H54 (cell line): ENCODE measurements at regions not wholly inside any gene's neighbourhood (a gene's known extent, or its start where the extent isn't known, plus 50 kb on each side); places are given as distances from the start of the nearest gene placed in this dataset.

ENCODE experiments used
- DNase-seq: peaks from one replicate; pipeline ENCODE4 v3.0.0; 2011; ENCODE audit warnings: low spot score, mixed read lengths; ENCODE audit not compliant: insufficient read length
- FAIRE-seq: peaks from 3 replicates; lab custom pipeline; 2011; peaks lifted over from hg19 to GRCh38; lab: Jason Lieb, UNC
- POLR2A ChIP-seq: IDR thresholded peaks from 2 replicates; pipeline ENCODE4 v1.6.1; 2011; ENCODE audit warnings: low read depth, mild to moderate bottlenecking, low read length

DNA sequence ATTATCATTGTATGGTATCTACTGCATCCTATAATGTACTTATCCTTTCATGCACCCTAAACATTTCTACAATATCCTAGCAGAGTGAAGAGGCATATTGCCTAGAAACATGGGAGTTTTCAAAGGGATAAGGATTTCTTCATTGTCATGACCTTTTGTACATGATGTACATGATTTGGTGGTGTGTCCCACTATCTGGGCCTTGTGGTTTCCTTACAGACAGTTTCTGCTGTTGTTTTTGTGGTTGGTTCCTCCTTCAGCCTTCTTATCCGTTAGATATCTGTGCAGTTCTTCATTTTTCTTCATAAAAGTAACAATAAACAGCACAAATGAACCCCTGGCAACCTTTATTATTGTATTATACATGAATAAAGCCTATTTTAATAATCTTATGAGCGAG lies 70.4 kb upstream of the BACH1 start:
- no peak for TF ChIP-seq POLR2A
- DNase-seq (no peak), FAIRE-seq (no peak)

DNA sequence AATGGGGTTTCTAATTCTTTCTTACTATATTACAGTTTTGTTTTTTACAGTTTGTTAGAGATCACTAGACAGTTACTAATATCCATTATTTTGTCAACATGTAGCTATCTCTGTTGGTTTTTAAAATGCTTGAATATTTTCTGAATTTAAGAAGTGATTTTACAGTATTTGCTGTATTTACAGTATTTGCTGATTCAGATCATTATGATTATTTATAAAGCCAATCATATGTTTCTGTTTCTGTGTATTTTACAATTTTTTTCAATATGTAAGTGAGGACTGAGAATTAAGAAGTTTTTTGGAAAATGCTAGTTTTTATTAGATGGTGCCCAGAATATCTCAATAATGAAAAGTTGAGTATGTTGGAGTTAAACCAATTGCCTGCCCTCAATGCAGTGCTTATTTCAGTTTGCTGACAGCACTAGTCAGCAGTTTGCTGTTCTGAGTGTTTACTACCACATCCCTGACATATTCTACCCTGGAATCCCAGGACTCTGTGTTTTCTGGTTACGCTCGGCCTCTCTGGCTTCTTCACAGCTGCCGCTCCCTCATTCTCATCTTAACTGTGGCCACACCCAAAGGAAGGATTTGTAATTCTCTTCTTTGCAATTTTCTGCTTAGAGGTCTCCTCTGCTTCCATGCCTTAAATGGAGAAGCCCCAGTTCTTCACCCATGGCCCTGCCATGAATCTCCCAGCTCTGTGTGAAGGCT lies 68.0 kb upstream of the BACH1 start:
- DNase-seq (no peak), FAIRE-seq (no peak)
- TF ChIP-seq POLR2A = no peak

DNA sequence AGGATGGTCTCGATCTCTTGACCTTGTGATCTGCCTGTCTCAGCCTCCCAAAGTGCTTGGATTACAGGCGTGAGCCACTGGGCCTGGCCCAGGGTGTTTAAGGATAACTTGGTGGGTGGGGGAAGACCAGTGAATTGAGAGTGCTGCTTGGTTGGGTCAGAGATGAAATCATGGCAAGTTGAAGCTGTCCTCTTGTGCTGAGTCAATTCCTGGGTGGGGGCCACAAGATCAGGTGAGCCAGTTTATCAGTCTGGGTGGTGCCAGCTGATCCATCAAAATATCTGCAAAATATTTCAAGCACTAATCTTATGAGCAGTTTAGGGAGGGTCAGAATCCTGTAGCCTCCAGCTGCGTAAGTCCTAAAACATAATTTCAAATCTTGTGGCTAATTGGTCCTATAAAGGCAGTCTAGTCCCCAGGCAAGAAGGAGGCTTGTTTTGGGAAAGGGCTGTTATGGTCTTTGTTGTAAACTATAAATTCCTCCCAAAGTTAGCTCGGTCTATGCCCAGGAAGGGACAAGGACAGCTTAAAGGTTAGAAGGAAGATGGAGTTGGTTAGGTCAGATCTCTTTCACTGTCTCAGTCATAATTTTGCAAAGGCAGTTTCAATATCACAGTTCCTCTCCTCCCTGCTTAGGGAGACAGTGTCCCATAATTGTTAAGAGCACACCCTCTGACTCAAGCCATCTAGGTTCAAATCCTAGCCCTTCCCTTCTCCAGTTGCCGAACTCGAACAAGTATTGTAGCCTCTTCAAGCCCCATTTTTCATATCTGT lies 66.8 kb upstream of the BACH1 start:
- DNase-seq (no peak), FAIRE-seq (no peak)
- TF ChIP-seq POLR2A = no peak

DNA sequence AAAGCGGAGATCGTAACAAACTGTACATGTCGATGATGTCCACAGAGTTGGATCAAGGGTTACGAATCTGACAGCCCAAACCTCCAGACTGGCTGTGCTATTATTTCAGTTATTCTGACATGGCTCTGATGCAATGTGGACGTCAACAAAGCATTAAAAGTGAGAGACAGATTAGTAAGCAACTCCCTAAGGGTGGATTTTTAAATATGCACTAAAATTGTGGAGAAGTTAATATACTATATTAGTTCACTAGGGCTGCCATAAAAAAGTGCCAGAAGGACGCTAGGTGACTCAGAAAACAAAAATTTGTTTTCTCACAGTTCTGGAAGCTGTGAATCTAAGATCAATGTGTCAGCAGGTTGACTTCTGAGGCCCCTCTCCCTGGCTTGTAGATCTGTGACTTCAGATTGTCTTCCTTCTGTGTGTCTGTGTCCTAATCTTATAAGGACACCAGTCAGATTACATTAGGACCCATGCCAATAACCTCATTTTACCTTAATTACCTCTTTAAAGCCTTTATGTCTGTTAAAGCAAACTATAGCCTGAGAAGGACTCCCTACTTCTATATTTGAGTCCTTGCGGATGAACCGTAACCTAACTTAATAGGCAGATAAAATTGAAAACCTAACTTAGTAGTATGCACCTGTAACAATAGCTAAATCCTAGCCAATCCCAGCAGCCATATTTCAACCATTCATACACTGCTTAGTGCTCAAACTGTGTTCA lies 66.0 kb upstream of the BACH1 start:
- TF ChIP-seq POLR2A = no peak
- no peak for DNase-seq
- FAIRE-seq = peak; percentile 23

DNA sequence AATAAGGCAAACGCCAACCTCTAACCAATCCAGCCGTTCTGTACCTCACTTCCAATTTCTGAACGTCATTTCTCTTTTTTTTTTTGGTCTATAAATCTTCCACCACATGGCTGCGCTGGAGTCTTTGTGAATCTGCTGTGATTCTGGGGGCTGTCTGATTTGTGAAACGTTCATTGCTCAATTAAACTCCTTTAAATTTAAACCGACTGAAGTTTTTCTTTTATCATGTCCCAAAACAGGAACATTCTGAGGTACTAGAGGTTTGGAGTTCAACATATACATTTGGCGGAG lies 65.5 kb upstream of the BACH1 start:
- FAIRE-seq (no peak), DNase-seq (no peak)
- TF ChIP-seq POLR2A = no peak

DNA sequence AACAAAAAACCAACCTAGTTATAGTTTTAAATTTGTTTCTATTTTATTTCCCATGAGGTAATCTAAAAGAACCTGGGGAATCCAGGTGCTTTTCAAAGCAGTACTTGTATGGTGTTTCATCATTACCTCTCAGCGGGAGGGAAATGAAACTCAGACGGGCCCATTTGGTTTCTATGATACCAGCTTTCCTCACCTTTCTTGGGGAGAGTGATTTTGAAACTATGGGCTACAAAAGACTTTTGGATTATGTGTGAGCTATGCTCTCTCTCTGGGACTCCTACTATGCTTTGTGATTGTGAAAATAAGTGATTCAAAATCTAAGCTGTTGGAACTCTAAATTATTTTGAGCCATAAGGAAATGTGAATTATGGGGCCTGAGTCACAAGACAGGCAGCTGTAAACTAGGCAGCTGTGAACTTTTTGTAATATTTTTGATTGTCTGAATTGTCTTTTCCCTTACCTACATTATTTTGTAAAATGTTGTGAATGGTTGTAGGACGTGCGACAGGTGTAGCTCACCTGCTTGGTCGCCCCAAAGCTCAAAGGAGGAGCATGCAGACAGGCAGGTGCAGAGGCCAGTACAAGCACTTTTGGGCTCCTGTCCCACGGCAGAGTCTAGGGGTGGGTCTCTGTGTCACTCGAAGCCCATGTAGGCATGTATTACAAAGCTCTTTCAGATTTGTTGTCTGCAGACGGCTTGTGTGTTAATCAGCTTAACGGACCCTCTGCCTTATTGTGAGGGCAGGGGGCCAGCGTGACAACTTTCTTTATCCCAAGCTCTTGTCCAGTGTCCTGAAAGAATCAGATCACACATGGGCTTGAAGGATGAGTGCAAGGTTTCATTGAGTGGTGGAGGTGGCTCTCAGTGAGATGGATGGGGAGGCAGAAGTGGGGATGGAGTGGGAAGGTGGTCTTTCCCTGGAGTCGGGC lies 64.8 kb upstream of the BACH1 start:
- FAIRE-seq = no peak
- TF ChIP-seq POLR2A = no peak
- no peak for DNase-seq

DNA sequence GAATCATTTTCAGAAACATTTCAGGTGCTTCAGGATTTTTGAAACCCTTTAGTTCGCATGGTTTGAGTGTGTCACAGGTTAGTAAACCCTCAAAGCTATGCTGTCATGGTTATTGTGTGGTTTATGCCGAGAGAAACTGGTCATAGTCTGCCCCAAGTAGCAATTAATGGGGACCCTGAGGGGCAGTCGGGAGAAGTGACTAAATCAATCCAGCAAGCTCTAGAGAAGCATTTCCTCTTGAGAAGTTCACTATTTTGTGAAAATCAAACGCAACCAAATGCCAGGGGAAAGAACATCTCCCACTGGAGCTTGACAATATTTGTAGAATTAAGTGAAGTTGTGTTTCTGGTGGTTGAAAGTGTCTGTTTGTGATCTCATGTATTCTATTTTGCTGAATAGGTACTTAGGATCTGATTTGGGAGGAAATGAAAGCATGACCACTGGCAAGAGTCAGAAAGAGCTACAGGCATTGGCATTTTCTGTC lies 63.0 kb upstream of the BACH1 start:
- TF ChIP-seq POLR2A = no peak
- DNase-seq = no peak
- no peak for FAIRE-seq

DNA sequence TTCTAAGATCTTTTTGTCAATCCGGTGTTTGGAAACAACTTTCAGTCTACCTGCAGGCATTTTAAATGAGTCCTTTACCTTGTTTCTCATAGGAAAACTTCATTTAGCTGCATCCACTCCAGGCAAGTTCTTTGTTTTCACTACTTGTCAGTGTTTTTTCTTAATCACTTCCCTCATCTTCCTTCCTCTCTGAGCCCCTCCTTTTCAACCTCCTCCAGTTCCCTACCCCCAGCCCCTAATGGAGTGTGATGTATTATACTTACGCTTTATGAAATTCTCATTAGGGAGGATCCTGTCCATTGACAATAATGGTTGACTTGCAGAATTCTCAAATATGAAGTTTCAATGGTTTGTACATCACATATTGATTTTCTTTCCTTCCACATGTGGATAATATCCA lies 62.5 kb upstream of the BACH1 start:
- FAIRE-seq (no peak), DNase-seq (no peak)
- TF ChIP-seq POLR2A = no peak

DNA sequence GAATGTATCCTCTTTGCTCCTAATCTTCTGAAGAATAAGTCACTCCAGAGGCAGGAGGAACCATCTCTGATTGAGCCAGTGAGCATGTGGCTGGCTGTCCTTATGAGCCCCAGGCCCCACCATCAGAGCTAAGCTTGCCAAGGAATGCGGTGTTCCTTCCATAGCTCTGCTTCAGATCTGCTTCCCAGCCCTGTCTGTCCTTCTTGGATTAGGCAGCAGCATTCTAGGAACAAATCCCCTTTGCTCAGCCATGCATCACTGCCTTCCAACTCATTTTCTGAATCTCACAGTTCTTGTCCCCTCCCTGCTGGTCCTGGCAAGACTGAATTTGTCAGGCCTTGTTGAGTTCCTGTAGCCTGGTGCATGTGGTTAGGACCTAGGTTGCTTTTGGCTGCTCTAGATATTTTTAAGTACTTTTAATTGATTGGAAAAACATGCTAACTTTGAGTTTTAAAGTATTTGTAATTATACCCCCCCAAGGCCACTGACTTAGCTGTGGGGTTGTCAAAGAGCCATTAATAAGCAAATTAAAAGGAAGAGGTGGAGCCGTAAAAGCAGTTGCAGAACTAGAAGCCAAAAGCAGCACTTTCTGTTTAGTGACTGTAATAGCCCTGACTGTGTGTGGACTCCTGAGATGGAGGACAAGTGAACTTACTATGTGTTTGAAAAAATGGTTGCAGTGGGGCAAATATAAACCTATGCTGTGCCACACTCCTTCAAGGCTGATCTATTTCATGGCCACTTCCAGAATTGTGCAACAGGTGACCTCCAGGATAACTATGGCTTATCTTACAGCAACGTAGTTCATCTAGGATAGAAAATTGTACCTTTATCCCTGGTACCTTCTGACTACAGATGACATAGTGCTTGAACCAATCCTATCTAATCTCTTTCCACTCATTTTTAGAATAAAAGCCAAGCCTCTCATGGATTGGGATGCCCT lies 61.3 kb upstream of the BACH1 start:
- DNase-seq (no peak), FAIRE-seq (no peak)
- TF ChIP-seq POLR2A = no peak

DNA sequence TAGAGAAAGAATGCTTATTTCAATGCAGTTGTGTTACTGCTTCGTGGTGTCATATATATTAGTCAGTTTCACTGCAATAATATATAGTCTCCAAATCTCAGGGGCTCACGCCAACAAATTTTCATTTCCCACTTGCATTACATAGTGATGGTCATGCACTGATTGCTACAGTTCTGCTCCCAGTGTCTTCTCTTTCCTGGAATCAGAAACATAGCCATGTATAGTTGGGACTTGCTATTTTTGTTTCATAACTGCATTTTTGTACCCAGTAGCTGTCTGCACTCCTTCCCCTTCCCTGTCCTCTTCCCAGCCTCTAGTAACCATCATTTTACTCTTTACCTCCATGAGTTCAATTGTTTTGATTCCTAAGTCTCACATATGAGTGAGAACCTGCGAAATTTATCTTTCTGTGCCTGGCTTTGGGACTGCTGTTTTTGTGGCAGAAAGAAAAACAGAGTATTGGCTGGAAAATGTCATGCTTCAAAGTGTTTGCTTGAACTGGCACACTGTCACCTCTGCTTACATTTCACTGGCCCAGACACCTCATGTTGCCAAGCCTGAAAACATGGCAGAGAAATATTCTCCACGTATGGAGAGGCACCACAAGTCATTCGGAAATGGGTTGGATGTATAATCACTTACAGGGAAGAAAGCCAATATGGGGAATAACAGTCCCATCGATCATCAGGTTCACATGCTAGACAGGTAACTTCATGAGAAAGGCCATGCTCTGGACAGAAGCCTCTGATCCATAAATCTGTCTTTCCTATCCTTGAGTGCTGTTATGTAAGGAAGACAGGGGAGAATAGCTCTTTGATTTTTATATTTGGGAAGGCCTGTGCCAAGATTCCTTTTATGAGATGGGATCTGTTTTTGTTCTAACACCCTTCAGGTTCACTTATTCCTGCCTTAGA lies 60.4 kb upstream of the BACH1 start:
- DNase-seq = no peak
- no peak for FAIRE-seq
- TF ChIP-seq POLR2A = no peak

DNA sequence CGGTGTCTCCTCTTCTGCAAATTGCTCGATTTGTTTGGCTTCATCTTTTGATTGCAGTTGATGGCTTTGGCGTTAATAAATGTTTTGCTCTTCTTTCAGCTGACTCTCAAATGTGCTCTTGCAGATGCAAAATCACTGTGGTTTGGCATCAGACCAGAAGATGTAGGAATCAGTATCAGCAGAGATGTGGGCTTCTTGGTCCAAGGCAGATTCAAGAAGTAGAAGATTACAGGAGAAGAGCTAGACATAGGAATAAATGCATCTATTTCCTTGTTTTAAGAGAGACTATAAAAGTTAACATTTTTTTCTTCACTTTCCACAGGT lies 59.8 kb upstream of the BACH1 start:
- DNase-seq (no peak), FAIRE-seq (no peak)
- no peak for TF ChIP-seq POLR2A

DNA sequence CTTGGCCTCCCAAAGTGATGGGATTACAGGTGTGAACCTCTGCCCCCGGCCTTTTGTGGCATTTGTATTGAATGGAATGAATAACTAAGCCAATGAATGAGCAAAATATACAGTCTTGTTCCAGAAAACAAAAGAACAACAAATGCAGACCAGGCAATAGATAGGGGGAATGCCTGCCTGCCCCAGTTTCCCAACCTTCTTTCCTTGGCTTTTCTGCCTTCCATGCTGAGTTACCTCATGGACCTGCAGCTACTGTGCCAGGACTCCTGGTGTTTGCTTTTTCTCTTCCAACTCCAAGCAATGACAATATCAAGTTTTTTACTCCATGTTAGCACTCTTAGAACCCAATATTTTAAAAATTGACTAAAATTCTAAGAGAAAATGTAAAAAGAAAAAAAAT lies 58.6 kb upstream of the BACH1 start:
- DNase-seq (no peak), FAIRE-seq (no peak)
- TF ChIP-seq POLR2A = no peak
